ENCODE measurements at regions not wholly inside any gene's neighbourhood (a gene's known extent, or its start where the extent isn't known, plus 50 kb on each side); places are given as distances from the start of the nearest gene placed in this dataset.

DNA sequence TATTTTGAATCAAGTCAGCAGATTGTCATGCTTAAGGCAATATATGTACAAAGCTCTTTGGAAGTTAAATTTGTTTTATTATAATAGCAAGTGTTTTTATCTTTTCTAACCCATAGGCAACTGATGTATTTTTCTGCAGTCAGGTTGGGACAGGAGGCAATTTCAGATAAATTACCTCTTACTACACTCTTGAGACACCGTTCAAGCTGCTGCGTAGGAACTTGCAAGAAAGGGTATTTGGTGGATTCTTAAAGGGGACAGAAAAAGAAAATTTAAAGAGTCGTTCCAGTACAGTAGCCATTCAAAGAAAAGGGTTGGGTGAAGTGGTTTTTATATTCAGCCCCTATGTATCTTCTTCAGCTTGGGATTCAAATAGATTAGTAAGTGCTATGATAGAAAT, 112.4 kb upstream of the APC start:
- intact Hi-C loops (cut with micrococcal nuclease), result no loop called here

DNA sequence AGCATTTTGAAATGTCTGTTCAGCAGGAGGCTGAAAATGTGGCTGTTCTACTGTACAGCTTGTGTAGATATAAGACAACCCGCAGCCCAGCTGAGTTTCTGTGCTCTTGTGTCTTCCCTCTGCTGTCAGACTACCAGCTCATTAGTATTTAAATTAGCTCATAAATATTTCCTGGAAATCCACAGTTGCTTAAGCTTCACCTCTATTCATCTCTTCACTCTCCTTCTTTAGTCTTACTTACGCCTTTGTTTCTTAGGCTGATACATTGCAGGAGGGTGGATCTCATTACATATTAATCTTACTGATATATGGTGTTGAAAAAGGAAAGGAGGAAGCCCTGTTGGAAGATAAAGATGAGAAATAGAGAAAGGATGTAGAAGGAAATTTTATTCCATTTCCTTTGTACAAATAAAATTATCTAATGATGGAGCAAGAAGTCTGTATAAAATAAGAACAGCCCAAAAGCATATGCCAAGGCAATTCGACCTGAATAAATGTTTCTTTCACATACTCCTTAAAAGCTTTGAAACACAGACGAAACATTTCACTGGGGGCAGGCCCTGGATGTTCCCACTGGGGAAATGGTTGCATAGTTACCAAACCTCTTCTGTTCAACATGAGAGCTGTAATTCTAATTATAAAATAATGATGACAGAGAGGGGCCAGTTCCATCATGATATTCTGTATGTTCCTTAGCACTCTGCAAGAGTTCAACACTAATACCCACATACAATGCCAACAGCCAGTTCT, 111.8 kb upstream of the APC start:
- intact Hi-C loops (cut with micrococcal nuclease), result no loop called here

DNA sequence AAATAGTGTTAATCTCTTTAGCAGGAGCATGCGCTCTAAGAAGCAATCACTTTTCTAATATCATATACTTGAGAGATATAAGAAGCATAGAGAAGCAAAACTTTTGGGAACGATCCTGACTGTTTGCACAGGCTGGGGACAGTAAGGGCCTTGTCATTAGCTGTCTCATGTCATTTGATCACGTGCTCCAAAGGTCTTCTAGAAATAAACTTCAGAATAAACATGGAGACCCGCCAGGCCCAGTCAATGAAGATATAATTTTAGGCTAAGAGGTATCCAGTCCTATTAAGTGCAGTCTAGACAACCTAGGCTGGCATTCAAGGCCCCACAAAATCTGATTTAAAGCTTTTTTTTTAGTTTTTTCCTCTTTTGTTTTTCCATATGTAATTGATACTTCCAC, 111.0 kb upstream of the APC start:
- intact Hi-C loops (cut with micrococcal nuclease), result no loop called here

DNA sequence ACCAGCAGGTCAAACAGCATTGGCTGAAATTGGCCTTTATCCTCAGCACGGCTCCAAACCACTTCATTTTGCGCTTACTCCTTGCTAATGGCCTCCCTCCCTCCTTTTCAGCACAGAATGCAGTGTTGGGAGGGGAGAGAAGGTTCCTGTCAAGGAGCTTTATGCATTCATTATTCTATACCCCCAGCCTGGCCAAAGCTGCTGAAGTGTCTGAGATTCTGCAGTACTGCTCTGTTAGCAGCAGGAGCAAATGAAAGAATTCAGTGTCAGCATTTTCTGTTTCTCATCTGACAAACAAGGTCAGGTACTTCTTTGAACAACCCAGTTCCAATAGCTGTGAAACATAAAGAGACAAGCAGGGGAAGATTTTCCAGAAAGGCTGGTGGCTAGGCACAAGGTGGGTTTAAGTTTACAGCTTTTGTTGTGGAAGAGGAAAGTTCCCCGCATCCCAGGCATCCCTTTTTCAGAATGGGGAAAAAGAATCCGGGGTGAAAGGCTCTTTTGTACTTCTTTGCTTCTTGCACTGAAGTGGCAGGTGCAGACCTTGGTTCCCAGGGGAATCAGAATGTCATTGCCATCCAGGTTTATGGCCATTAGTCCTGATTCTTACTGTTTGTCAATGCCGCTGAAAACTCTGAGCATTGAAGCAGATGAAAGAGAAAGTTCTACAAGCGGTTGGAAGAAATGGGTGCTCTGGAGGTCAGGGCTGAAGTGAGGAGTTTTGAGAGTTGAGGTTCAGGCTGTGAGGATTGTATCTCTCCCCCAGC, 109.3 kb upstream of the APC start:
- intact Hi-C loops (cut with micrococcal nuclease), result no loop called here

GRCh38 chr5:112630246-112631009, 107.3 kb upstream of the APC start:
- intact Hi-C loops (cut with micrococcal nuclease), result no loop called here

GRCh38 chr5:112634166-112634565, 103.5 kb upstream of the APC start:
- intact Hi-C loops (cut with micrococcal nuclease), result no loop called here

GRCh38 chr5:112634796-112635195, 102.9 kb upstream of the APC start:
- intact Hi-C loops (cut with micrococcal nuclease), result no loop called here

DNA sequence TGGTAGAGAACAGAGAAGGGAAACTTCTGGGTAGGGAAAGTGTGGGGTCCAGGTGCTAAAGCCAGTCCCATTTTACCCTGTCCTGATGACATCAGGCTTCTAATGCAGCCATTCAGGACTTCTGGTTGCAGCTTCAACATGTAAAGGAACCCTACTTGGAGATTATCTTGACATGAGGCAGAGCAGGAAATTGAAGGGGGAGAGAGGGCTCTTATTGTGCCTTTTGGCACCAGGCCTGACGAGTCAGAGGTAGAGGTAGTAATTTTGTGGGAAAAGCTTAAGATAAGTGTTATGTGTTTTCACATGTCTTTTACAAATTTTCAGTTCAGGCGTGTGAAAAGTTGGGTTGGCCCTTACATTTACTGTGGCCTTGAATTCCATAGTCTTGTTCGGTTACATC, 102.4 kb upstream of the APC start:
- intact Hi-C loops (cut with micrococcal nuclease), result no loop called here

DNA sequence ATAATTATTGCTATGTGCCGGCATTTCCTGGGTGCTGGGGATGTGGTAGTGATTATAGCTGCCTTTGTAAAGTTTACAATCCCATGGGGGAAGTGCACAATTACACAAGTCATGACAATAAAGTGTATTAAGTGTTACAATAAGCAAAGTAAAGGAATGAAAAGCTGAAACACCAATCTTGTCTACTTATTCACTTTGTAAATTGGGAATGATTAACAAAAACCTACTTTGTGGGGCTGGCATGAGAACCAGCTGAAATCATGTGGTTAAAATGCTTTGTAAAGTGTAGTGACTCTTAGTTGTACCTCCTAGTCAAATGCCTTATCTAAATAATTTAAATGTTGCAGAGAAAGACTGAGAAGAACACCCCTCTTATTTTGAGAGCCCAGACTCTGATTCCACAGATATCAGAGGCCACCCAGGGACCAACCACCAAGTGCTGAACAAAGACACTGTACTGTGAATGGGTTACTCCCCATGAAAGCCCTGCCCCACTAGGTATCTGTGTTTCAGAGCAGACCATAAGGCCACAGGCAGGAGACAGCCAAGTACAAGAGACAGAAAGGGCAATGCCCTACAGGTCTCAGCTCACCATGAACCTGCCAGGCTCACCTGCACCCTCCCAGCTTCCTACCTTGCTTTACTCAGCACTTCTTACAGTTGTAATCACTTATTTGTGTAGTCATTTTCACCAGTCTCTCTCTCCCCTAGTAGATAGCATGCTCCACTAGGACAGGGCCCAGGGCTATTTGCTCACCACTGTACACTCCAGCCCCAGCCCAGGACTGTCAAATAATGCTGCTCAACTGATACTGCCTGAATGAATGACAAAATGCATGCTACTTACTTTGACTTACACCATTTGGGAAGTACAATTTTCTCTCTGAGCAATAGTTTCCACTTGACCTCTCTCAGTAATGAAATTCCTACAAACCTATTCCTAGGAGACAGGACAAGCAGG, 101.6 kb upstream of the APC start:
- intact Hi-C loops (cut with micrococcal nuclease), result no loop called here

DNA sequence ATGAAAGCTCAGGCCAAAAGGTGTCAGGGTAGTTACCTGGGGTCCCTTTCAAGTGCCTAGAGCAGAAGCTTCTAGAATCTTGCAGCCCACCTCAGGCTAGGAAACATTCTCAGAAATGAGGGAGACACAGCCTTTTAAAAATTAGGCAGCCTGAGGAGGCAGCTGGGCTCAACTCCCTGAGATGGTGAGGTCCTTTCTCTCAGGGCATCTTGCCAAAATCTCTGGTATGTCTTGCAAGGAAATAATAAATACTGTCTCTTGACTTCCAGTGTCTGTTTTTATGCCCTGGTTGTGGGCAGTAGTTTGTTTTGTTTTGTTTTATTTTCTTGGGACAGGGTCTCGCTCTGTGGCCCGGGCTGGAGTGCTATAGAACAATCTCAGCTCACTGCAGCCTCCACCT, 100.9 kb upstream of the APC start:
- intact Hi-C loops (cut with micrococcal nuclease), result no loop called here

GRCh38 chr5:112637343-112637742, 100.3 kb upstream of the APC start:
- intact Hi-C loops (cut with micrococcal nuclease), result no loop called here

- intact Hi-C loops (cut with micrococcal nuclease), result no loop called here
Observed at GRCh38 chr5:112640546-112640945, 97.1 kb upstream of the APC start.

- intact Hi-C loops (cut with micrococcal nuclease), result no loop called here
Observed at GRCh38 chr5:112641515-112642110, 96.1 kb upstream of the APC start.

DNA sequence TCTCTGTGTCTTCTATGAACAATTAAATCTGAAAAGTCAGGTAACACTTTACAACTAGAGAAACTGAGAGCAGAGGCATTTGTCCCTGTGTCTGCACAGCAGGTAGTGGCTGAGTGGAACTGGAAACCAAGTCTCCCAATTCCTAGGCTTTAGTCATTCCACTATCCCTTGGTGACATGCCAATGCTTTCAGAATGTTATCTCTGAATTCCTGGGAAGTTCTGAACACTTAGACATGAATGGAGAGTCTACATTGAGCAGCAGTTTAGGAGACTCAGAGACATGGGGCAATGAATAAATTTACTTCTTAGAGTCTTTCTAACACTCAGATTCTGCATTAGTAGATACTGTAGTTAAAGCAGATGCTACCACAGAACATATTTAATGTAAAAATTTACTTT, 94.8 kb upstream of the APC start:
- intact Hi-C loops (cut with micrococcal nuclease), result no loop called here

DNA sequence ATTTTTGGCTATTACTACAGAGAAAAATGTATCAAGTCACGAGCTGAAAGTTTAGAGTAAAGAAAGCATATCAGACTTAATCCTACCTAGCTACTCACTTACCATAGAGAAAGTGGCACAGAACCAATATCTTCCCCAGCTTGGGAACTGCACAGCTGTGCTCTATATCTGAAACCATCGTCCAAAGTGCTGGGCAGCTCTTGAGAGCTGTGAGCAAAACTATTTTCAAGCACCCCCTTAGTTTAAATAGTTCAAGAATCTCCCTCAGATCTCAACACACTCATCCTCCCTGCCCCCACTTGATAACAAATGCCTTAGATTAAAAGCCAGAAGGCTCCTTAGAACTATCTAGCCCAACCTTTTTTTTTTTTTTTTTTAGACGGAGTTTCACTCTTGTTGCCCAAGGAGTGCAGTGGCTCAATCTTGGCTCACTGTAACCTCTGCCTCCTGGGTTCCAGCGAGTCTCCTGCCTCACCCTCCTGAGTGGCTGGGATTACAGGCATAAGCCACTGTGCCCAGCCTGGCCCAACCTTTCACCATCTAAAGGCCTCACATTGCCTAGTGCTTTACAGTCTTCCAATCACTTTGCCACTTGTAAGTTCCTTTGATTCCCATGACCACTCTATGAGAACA, 94.2 kb upstream of the APC start:
- intact Hi-C loops (cut with micrococcal nuclease), result no loop called here

DNA sequence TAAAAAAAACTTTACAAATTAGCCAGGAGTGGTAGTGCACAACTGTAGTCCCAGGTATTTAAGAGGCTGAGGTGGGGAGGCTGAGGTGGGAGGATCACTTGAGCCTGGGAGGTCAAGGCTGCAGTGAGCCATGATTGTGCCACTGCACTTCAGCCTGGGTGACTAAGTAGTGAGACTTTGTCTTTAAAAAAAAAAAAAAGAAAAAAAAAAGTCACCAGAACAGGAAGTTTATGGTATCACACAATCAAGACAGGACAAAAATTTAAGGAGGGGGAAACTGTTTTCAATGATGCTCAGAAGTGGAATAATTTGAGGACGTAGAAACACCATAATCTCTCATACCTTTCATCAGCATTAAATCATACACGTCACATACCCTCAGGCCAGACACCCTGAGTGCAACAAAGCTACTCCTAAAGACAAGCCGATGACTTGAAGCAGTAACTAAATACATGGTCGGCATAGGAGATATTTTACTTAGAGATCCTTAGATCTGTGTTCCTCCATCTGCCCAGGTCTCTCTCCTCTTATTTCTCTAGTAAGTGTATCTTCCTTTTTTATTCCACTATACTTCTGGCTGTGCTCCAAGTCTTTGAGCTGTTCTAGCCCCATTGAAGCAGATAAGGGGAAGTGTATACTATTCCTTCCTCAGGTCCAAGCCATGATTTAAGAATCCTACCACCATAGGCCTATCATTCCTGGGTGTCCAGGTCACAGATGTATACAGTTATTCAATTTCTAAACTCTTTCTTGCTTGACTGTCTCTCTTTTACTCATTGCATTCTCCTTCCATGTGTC, 91.3 kb upstream of the APC start:
- intact Hi-C loops (cut with micrococcal nuclease), result no loop called here

DNA sequence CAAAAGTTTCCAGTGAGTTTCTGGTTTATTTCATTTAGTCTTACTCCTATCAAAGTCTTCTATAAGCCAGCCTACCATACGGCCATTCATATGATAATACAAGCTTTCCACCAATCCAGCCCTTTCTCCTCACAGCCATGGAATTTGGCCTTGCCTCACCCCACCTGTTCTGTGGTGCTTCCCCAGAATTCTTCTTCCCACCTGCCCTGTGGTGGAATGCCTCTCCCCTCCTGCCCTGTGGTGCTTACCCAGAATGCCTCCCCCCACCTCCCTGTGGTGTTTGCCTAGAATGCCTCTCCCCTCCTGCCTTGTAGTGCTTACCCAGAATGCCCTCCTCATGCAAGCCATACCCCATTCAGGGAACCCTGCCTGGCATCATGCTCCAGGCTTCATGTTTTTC, 90.3 kb upstream of the APC start:
- intact Hi-C loops (cut with micrococcal nuclease), result no loop called here

DNA sequence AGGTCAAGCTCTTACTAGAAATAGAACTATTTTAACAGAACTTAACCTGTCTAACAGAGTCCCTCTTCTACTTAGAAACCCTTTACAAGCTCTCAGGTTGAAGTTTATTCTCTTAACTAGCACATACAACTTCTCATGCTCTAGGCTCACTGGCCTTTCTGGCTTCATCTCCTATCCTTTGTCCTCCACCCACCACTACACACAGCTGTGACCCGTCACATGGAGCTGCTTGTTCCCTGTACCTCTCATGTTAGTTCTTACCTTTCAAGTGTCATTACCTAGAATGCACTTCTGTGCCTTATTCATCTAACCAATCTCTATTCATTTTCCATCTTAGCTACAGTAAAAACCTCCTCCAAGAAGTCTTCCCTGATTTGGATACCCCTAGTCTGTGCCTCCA, 89.4 kb upstream of the APC start:
- intact Hi-C loops (cut with micrococcal nuclease), result no loop called here

DNA sequence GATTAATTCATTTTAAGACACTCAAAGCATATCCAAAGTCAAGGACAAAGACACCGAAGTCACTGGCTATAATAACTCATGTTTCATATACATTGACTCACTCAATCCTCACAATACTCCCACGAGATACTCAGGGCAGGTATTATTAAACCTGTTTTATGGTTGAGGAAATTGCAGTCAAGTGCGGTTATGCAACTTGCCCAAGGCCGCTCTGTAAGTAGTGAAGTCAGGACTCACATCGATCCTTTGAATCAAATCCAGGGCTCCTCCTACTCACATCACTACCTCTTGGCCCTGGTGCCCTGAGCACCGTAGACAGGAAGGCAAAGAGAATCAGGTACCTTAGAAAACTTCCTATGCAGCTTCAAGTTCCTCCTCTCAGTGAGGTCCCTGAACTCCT, 87.8 kb upstream of the APC start:
- intact Hi-C loops (cut with micrococcal nuclease), result no loop called here

Data from T-helper 2 cell treated with Interferon-gamma antibody and Interleukin-4, amounts not matched to agents 100 ng/mL and 5 ng/mL, for 36 hours (primary cell).